OCI-LY7 (cell line): ENCODE measurements at regions not wholly inside any gene's neighbourhood (a gene's known extent, or its start where the extent isn't known, plus 50 kb on each side); places are given as distances from the start of the nearest gene placed in this dataset.

ENCODE experiments used
- BruUV-seq: library from RNA; stranded (reverse); fragments of 400-500 nt; replicated peaks from 2 replicates; lab custom pipeline; 2021; lab: Mats Ljungman, UMichigan
- CTCF ChIA-PET: fragments of 300-600 bp; sonication (Branson Sonifier 250); formaldehyde crosslinking; loops from one replicate; lab custom pipeline; 2022; ENCODE audit warnings: antibody characterized with exemption; ENCODE audit not compliant: unreplicated experiment; lab: Charles Lee
- POLR2A ChIA-PET: fragments of 300-600 bp; sonication (Branson Sonifier 250); formaldehyde crosslinking; loops from one replicate; lab custom pipeline; 2022; ENCODE audit warnings: antibody characterized with exemption; lab: Charles Lee
- DNase-seq: peaks from one replicate; pipeline ENCODE4 v3.0.0-alpha.2; 2015; ENCODE audit warnings: low spot score
- H2AFZ ChIP-seq: fragments of 200-600 bp; sonication (generic), shearing (Covaris generic); 2 replicates; pipeline ENCODE4 v1.6.1; 2014; ENCODE audit warnings: mild to moderate bottlenecking, antibody characterized with exemption, low read length, moderate library complexity
- H3K27ac ChIP-seq: fragments of 200-600 bp; sonication (generic); 2 replicates; pipeline ENCODE4 v1.5.1; 2014; ENCODE audit warnings: mixed run types, low read depth, mild to moderate bottlenecking, moderate library complexity, low read length, inconsistent platforms; ENCODE audit not compliant: poor library complexity, severe bottlenecking
- H3K36me3 ChIP-seq: fragments of 200-600 bp; sonication (generic); 2 replicates; pipeline ENCODE4 v1.6.1; 2014; ENCODE audit warnings: mild to moderate bottlenecking, antibody characterized with exemption, low read length, moderate library complexity, mixed read lengths; ENCODE audit not compliant: insufficient read depth
- H3K4me1 ChIP-seq: fragments of 200-600 bp; sonication (generic); 2 replicates; pipeline ENCODE4 v1.5.1; 2014; ENCODE audit warnings: mild to moderate bottlenecking, low read length; ENCODE audit not compliant: insufficient read depth, poor library complexity, severe bottlenecking
- H3K4me2 ChIP-seq: fragments of 200-600 bp; sonication (generic); 2 replicates; pipeline ENCODE4 v1.6.1; 2014; ENCODE audit warnings: mild to moderate bottlenecking, low read length
- H3K4me3 ChIP-seq: fragments of 200-600 bp; sonication (generic); 2 replicates; pipeline ENCODE4 v1.5.1; 2014; ENCODE audit warnings: mild to moderate bottlenecking, low read depth, low read length; ENCODE audit not compliant: poor library complexity, severe bottlenecking
- H3K79me2 ChIP-seq: fragments of 200-600 bp; sonication (generic); 2 replicates; pipeline ENCODE4 v1.6.1; 2016; ENCODE audit warnings: low read depth, mild to moderate bottlenecking, low read length, moderate library complexity, mixed read lengths; ENCODE audit not compliant: insufficient read depth
- H3K9me2 ChIP-seq: fragments of 200-600 bp; sonication (generic); 2 replicates; pipeline ENCODE4 v1.6.1; 2016; ENCODE audit warnings: mild to moderate bottlenecking, low read length, mixed read lengths; ENCODE audit not compliant: insufficient read depth
- H3K9me3 ChIP-seq: fragments of 200-600 bp; sonication (generic); 2 replicates; pipeline ENCODE4 v1.6.1; 2014; ENCODE audit warnings: mild to moderate bottlenecking, mixed run types, low read length, mixed read lengths
- H4K20me1 ChIP-seq: fragments of 200-600 bp; sonication (generic); 2 replicates; pipeline ENCODE4 v1.6.1; 2014; ENCODE audit warnings: mild to moderate bottlenecking, antibody characterized with exemption, low read length, moderate library complexity, mixed read lengths; ENCODE audit not compliant: insufficient read depth
- EZH2phosphoT487 ChIP-seq: fragments of 200-600 bp; sonication (generic); IDR thresholded peaks from 2 replicates; pipeline ENCODE4 v1.6.1; 2018; ENCODE audit warnings: low read depth, borderline replicate concordance, mild to moderate bottlenecking, mixed run types, antibody characterized with exemption, low read length, moderate library complexity, mixed read lengths
- intact Hi-C: fragments of 100-400 bp; cut with micrococcal nuclease; formaldehyde crosslinking; loops from one replicate; pipeline ENCODE4 v1.10.0; 2022; ENCODE audit not compliant: unreplicated experiment
- TF ChIP-seq, protein P1 (sequence below): fragments of 200-600 bp; sonication (generic); conservative IDR thresholded peaks from 2 replicates; pipeline ENCODE4 v1.5.1; 2014; ENCODE audit warnings: mild to moderate bottlenecking, antibody characterized with exemption, low read length, moderate library complexity, mixed read lengths

DNA sequence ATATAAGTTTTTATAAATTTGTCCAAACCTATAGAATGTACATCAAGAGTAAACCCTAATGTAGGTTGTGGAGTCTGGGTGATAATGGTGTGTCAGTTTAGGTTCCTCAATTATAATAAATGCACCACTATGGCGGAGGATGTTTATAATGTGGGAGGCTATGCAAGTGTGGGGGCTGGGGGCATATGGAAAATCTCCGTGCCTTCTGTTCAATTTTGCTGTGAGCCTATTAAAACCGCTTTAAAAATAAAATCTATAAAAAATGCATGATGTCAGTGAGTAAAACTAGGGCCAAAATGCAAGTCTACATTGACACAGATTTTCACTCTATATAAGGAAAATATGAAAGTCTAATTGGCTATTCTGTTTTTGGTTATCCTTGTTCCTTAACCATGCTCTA lies 774.9 kb upstream of the ALCAM start:
- no peaks in the 10 kb centered on the region for H3K4me1 ChIP-seq
- H4K20me1 ChIP-seq = no peaks in the 10 kb centered on the region
- no peak overlapping the region for H3K4me3 ChIP-seq
- ChIA-PET POLR2A (no interaction called here), CTCF (no interaction called here)
- no peaks in the 10 kb centered on the region for H3K36me3 ChIP-seq
- H3K9me2 ChIP-seq = no peaks in the 10 kb centered on the region
- intact Hi-C loops = loop anchor here (1.0 kb wide), 1 partner anchor 33 kb away; no protein-coding TSS in a partner anchor
- no peak for TF ChIP-seq EZH2phosphoT487
- TF ChIP-seq, protein P1, sequence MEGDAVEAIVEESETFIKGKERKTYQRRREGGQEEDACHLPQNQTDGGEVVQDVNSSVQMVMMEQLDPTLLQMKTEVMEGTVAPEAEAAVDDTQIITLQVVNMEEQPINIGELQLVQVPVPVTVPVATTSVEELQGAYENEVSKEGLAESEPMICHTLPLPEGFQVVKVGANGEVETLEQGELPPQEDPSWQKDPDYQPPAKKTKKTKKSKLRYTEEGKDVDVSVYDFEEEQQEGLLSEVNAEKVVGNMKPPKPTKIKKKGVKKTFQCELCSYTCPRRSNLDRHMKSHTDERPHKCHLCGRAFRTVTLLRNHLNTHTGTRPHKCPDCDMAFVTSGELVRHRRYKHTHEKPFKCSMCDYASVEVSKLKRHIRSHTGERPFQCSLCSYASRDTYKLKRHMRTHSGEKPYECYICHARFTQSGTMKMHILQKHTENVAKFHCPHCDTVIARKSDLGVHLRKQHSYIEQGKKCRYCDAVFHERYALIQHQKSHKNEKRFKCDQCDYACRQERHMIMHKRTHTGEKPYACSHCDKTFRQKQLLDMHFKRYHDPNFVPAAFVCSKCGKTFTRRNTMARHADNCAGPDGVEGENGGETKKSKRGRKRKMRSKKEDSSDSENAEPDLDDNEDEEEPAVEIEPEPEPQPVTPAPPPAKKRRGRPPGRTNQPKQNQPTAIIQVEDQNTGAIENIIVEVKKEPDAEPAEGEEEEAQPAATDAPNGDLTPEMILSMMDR = no peak
- DNase-seq = no peak
- no peaks in the 10 kb centered on the region for H3K79me2 ChIP-seq
- H2AFZ ChIP-seq = no peak overlapping the region
- H3K9me3 ChIP-seq = no peaks in the 10 kb centered on the region
- H3K4me2 ChIP-seq = no peak overlapping the region
- no peak overlapping the region for H3K27ac ChIP-seq
- no TSS peak for BruUV-seq

DNA sequence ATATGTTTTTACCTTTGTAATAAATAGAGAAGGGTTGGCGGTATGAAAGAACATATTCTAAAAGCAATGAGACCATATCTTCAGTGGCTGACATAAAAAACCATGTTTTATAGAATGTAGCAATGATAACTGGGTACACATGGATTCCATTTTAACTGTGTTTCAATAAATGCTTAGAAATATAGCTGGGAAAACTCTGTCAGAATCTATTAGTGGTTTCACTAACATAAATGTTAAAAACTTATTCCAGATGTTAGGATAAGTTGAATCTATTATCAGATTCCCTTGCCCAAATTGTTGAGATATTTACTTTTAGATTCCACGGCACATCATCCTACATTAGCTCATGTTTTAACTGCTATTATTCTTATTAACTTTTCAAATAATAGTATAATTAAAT lies 772.2 kb upstream of the ALCAM start:
- ChIA-PET POLR2A (interaction anchor here (1.1 kb wide), 1 partner anchor 12 kb away, joined by 3 read pairs; no protein-coding TSS in a partner anchor), CTCF (no interaction called here)
- Histone ChIP-seq H3K4me2 (no peak overlapping the region), H3K79me2 (no peaks in the 10 kb centered on the region), H3K36me3 (no peaks in the 10 kb centered on the region), H3K4me1 (no peaks in the 10 kb centered on the region), H2AFZ (no peak overlapping the region), H3K4me3 (no peak overlapping the region), H3K9me3 (no peaks in the 10 kb centered on the region), H4K20me1 (no peaks in the 10 kb centered on the region), H3K27ac (no peak overlapping the region), H3K9me2 (no peaks in the 10 kb centered on the region)
- no peak for TF ChIP-seq EZH2phosphoT487
- TF ChIP-seq, protein P1 = no peak
- no peak for DNase-seq
- no TSS peak for BruUV-seq
- intact Hi-C loops = no loop called here

DNA sequence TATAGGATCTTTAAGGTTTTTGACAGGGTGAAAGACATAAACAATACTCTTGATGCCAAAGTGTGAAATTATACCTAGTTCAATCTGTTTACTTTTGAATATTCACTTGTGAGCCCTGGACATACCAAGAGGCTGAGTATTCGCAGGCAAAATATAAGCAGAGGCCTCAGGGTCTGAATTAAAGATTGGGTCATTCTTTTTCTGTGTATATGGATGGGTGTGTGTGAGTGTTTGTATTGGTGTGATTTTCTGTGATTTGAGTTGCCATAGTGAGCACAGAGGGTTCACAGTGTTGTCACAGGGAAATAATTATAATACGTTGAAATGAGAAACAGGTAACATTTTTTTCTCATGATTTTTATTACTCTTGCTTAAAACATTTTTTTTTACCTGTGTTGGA lies 770.7 kb upstream of the ALCAM start:
- no peak for DNase-seq
- no peaks in the 10 kb centered on the region for H3K36me3 ChIP-seq
- no peak overlapping the region for H3K4me3 ChIP-seq
- no peak overlapping the region for H3K27ac ChIP-seq
- no TSS peak for BruUV-seq
- TF ChIP-seq, protein P1 = no peak
- POLR2A ChIA-PET = interaction anchor here (0.6 to 0.7 kb wide), 2 partner anchors 86 to 1659 kb away, joined by 3 to 4 read pairs; no protein-coding TSS in a partner anchor
- no peaks in the 10 kb centered on the region for H3K4me1 ChIP-seq
- H2AFZ ChIP-seq = no peak overlapping the region
- CTCF ChIA-PET = no interaction called here
- H3K79me2 ChIP-seq = no peaks in the 10 kb centered on the region
- H3K9me2 ChIP-seq = no peaks in the 10 kb centered on the region
- H3K4me2 ChIP-seq = no peak overlapping the region
- intact Hi-C loops = no loop called here
- no peaks in the 10 kb centered on the region for H3K9me3 ChIP-seq
- no peaks in the 10 kb centered on the region for H4K20me1 ChIP-seq
